GM18909 (cell line): ENCODE measurements at regions not wholly inside any gene's neighbourhood (a gene's known extent, or its start where the extent isn't known, plus 50 kb on each side); places are given as distances from the start of the nearest gene placed in this dataset.
"Not testable (repeated sequence)": the region's sequence is repeated elsewhere in the genome, so short reads cannot be mapped to it uniquely, and the experiment has no call there.

ENCODE experiments used
- ATAC-seq: cut with Tn5 transposase; IDR thresholded peaks from one replicate; pipeline ENCODE4 v1.9.1; 2021; ENCODE audit warnings: mild to moderate bottlenecking; ENCODE audit not compliant: unreplicated experiment, poor library complexity

- no peak for ATAC-seq
Measured at GRCh38 chrX:87924619-87925018, 407.0 kb downstream of the KLHL4 start.

GRCh38 chrX:87941841-87942240 is 424.2 kb downstream of the KLHL4 start:
- no peak for ATAC-seq

GRCh38 chrX:87961471-87961870 is 443.9 kb downstream of the KLHL4 start:
- ATAC-seq = no peak

GRCh38 chrX:87968118-87968517 is 450.5 kb downstream of the KLHL4 start:
- ATAC-seq = no peak

- ATAC-seq = not testable (repeated sequence)
Measured at GRCh38 chrX:87972121-87972520, 454.5 kb downstream of the KLHL4 start.

GRCh38 chrX:87975365-87975764 is 457.8 kb downstream of the KLHL4 start:
- ATAC-seq = no peak

- not testable (repeated sequence) for ATAC-seq
Measured at GRCh38 chrX:88007873-88008272, 490.3 kb downstream of the KLHL4 start.

- no peak for ATAC-seq
Measured at GRCh38 chrX:88024022-88024421, 506.4 kb downstream of the KLHL4 start.

- no peak for ATAC-seq
Measured at GRCh38 chrX:88072339-88073030, 554.9 kb downstream of the KLHL4 start.

GRCh38 chrX:88101968-88102367 is 584.4 kb downstream of the KLHL4 start:
- ATAC-seq = no peak

GRCh38 chrX:88135735-88136134 is 611.3 kb upstream of the CPXCR1 start:
- no peak for ATAC-seq

- no peak for ATAC-seq
Measured at GRCh38 chrX:88136328-88136727, 610.7 kb upstream of the CPXCR1 start.

- no peak for ATAC-seq
Measured at GRCh38 chrX:88146577-88146976, 600.4 kb upstream of the CPXCR1 start.

GRCh38 chrX:88170553-88170952 is 576.5 kb upstream of the CPXCR1 start:
- ATAC-seq = no peak

- ATAC-seq = not testable (repeated sequence)
Measured at GRCh38 chrX:88173932-88174440, 573.0 kb upstream of the CPXCR1 start.

- ATAC-seq = no peak
Measured at GRCh38 chrX:88202149-88202548, 544.9 kb upstream of the CPXCR1 start.

GRCh38 chrX:88244066-88244465 is 503.0 kb upstream of the CPXCR1 start:
- no peak for ATAC-seq

GRCh38 chrX:88284844-88285243 is 462.2 kb upstream of the CPXCR1 start:
- ATAC-seq = no peak

GRCh38 chrX:88313972-88314371 is 433.1 kb upstream of the CPXCR1 start:
- not testable (repeated sequence) for ATAC-seq

- ATAC-seq = no peak
Measured at GRCh38 chrX:88325634-88326033, 421.4 kb upstream of the CPXCR1 start.

GRCh38 chrX:88355252-88355651 is 391.8 kb upstream of the CPXCR1 start:
- ATAC-seq = no peak

GRCh38 chrX:88366314-88366713 is 380.7 kb upstream of the CPXCR1 start:
- no peak for ATAC-seq
